ENCODE measurements at regions not wholly inside any gene's neighbourhood (a gene's known extent, or its start where the extent isn't known, plus 50 kb on each side); places are given as distances from the start of the nearest gene placed in this dataset.

DNA sequence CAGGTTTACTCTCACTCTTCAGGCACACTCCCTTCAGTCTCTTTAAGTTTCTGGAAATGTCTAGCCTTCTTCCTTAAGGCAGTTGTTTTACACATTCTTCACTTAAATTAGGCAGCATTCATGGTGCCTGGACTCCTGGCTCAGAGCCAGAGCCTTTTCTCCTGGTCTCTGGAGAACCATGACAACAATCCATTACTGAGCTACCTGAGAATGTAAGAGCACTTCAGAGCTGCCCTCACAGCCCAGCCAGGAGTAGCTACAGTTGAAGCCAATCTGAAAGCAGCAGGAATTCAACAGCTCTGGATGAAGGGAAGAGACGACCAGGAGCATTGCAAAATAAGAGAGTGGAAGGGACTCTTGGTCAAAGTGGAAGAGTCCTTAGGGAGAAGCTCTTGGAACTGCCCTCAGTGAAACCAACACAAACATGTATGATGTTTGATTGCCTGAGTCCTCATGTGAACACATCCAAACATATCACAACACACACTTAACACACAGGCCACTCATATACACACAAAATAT is 416.8 kb upstream of the SPTLC3 start:
- intact Hi-C loops (cut with DNase I; ENCODE audit: low total_unique reads), result no loop called here
- no peak for DNase-seq (ENCODE audit: low spot score in 2 of 2)
- Histone ChIP-seq H3K4me1 (no peaks in the 10 kb centered on the region), H3K36me3 (no peaks in the 10 kb centered on the region), H3K27ac (no peak overlapping the region), H3K27me3 (no peaks in the 10 kb centered on the region), H3K4me3 (no peak overlapping the region), H3K9me3 (no peaks in the 10 kb centered on the region)
- TF ChIP-seq, protein P1, sequence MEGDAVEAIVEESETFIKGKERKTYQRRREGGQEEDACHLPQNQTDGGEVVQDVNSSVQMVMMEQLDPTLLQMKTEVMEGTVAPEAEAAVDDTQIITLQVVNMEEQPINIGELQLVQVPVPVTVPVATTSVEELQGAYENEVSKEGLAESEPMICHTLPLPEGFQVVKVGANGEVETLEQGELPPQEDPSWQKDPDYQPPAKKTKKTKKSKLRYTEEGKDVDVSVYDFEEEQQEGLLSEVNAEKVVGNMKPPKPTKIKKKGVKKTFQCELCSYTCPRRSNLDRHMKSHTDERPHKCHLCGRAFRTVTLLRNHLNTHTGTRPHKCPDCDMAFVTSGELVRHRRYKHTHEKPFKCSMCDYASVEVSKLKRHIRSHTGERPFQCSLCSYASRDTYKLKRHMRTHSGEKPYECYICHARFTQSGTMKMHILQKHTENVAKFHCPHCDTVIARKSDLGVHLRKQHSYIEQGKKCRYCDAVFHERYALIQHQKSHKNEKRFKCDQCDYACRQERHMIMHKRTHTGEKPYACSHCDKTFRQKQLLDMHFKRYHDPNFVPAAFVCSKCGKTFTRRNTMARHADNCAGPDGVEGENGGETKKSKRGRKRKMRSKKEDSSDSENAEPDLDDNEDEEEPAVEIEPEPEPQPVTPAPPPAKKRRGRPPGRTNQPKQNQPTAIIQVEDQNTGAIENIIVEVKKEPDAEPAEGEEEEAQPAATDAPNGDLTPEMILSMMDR (IDR thresholded peaks at IDR 0.05), result no peak
- TF ChIP-seq POLR2A (IDR thresholded peaks at IDR 0.05) (no peak), POLR2AphosphoS5 (IDR thresholded peaks at IDR 0.05) (no peak)

DNA sequence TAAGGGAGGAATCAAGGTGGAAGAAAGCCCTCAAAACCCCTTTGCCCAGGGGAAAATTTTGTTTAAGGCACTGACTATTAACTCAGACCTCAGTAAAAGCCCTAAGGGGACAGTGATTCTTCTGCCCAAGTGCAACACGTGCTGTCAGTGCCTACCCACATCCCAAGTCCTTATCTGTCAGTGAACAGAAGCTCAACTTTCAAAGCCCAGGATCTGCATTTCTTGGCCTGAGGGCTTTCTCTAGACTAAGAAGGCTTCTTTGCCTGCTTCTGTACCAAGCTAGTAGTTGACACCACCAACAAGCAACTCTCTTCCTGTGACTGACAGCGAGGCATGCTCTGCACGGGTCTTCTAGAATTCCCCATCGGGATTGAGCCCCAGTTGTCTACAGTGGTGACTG is 416.0 kb upstream of the SPTLC3 start:
- Histone ChIP-seq H3K27ac (no peak overlapping the region), H3K27me3 (no peaks in the 10 kb centered on the region), H3K4me1 (no peaks in the 10 kb centered on the region), H3K9me3 (no peaks in the 10 kb centered on the region), H3K4me3 (no peak overlapping the region), H3K36me3 (no peaks in the 10 kb centered on the region)
- TF ChIP-seq, protein P1 (IDR thresholded peaks at IDR 0.05), result no peak
- TF ChIP-seq POLR2A (IDR thresholded peaks at IDR 0.05) (no peak), POLR2AphosphoS5 (IDR thresholded peaks at IDR 0.05) (no peak)
- no peak for DNase-seq (ENCODE audit: low spot score in 2 of 2)
- intact Hi-C loops (cut with DNase I; ENCODE audit: low total_unique reads), result no loop called here

DNA sequence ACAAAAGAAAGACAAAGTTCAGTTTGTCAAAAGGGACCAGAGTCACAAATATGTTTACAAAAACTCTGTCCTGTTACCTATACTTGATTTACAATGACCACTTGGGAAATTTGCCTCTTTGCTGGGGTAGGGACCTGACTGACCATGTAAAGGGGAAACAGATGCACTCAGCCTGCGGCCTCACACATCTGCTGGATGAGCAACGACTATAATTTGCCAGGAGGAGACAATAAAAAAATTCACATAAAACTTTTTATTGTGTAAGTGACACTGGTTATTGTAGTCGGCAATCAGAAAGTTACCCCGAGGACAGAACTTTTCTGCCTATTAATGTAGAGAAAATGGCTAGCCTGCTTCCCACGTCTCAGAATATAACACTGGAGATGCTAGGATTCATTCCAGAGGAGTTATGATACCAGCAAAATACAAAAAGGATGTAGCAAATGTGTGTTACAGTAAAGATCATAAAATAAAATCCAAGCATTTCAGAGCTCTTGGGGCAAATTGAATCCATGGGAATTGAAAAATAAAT is 415.4 kb upstream of the SPTLC3 start:
- DNase-seq (ENCODE audit: low spot score in 2 of 2), result no peak
- Histone ChIP-seq H3K4me3 (no peak overlapping the region), H3K9me3 (no peaks in the 10 kb centered on the region), H3K36me3 (no peaks in the 10 kb centered on the region), H3K27me3 (no peaks in the 10 kb centered on the region), H3K4me1 (no peaks in the 10 kb centered on the region), H3K27ac (no peak overlapping the region)
- TF ChIP-seq POLR2AphosphoS5 (IDR thresholded peaks at IDR 0.05), result no peak
- TF ChIP-seq, protein P1 (IDR thresholded peaks at IDR 0.05), result no peak
- no peak for TF ChIP-seq POLR2A (IDR thresholded peaks at IDR 0.05)
- intact Hi-C loops (cut with DNase I; ENCODE audit: low total_unique reads), result no loop called here

DNA sequence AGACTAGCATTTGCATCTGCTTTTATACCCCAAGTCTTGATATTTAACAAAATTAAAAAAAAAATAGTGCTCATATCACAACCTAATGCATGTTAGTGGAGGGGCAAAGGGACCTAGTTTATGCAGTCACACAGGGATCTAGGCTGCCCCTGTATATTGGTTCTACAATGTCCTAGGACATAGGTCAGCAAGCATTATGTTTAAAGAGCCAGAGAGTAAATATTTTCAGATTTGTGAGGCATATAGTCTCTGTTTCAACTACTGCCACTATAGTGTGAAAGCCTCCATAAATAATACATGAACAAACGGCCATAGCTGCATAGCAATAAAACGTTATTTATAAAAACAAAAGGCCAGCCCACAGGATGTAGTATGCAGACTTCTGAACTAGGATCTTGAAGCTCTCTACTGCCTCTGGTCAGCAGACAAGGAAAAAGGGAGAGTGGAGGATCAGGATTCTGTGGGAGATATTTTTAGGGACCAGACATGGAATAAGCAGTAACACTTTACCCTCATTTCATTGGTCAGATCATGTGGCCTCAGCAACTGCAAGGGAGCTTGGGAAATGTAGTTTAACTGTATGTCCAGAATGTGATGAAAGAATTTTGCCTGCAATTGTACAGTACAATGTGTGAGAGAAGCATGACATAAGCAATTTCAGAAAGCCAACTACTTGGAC is 414.2 kb upstream of the SPTLC3 start:
- Histone ChIP-seq H3K9me3 (no peaks in the 10 kb centered on the region), H3K4me1 (no peaks in the 10 kb centered on the region), H3K27me3 (no peaks in the 10 kb centered on the region), H3K27ac (no peak overlapping the region), H3K4me3 (no peak overlapping the region), H3K36me3 (no peaks in the 10 kb centered on the region)
- no peak for DNase-seq (ENCODE audit: low spot score in 2 of 2)
- no peak for TF ChIP-seq POLR2A (IDR thresholded peaks at IDR 0.05)
- TF ChIP-seq, protein P1 (IDR thresholded peaks at IDR 0.05), result no peak
- no peak for TF ChIP-seq POLR2AphosphoS5 (IDR thresholded peaks at IDR 0.05)
- intact Hi-C loops (cut with DNase I; ENCODE audit: low total_unique reads), result no loop called here

DNA sequence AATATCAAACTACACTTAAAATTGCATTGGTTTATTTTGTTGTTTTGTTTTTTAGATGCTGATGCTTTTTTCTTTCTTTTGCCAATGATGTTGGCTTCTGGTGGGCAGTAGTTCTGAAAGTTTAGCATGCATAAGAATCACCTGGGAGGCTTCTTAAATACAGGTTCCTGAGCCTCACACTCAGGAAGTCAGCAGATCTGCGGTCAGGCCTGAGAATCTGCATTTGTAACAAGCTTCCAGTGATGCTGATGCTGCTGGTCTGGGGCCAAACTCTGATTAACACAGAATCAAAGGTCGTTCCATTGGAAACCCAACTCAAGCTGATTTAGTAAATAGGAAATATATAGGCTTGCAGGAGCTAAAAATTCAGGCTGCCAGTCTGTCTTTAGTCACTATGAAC is 412.9 kb upstream of the SPTLC3 start:
- intact Hi-C loops (cut with DNase I; ENCODE audit: low total_unique reads), result no loop called here
- H3K27me3 ChIP-seq, result no peaks in the 10 kb centered on the region
- H3K9me3 ChIP-seq, result no peaks in the 10 kb centered on the region
- no peak overlapping the region for H3K27ac ChIP-seq
- TF ChIP-seq POLR2A (IDR thresholded peaks at IDR 0.05), result no peak
- TF ChIP-seq, protein P1 (IDR thresholded peaks at IDR 0.05), result no peak
- no peak for TF ChIP-seq POLR2AphosphoS5 (IDR thresholded peaks at IDR 0.05)
- no peaks in the 10 kb centered on the region for H3K36me3 ChIP-seq
- no peak overlapping the region for H3K4me3 ChIP-seq
- no peak for DNase-seq (ENCODE audit: low spot score in 2 of 2)
- H3K4me1 ChIP-seq, result no peaks in the 10 kb centered on the region
